ENCODE measurements at regions not wholly inside any gene's neighbourhood (a gene's known extent, or its start where the extent isn't known, plus 50 kb on each side); places are given as distances from the start of the nearest gene placed in this dataset.

DNA sequence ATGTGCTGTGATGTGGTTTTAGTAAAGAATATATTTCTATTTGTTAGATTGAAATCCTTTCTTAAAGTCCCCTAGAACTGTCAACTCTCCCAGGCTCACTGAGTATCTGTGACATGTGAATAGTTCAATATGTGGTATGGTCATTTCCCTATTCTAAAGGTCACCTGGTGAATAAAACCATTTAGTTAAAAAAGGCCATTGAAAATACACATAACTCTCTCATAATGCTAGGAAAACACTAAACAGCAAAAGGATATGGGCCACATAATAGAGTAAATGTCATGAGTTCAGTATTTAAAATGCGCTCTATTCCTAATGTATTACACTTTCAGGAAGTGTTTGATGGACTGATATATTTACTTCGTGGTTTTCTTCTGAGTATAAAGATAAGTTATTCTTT, 420.9 kb upstream of the JAG1 start:
- TF ChIP-seq POLR2AphosphoS5 (IDR thresholded peaks at IDR 0.05; ENCODE audit: low read depth) (no peak), ZNF331 (CRISPR knock-in tag; IDR thresholded peaks at IDR 0.05; ENCODE audit: low read depth) (no peak), ZNF114 (CRISPR knock-in tag; IDR thresholded peaks at IDR 0.05) (no peak), STAT1 (IDR thresholded peaks at IDR 0.05; ENCODE audit: unreplicated experiment) (no peak), EZH2phosphoT487 (IDR thresholded peaks at IDR 0.05; ENCODE audit: unreplicated experiment) (no peak), JUNB (IDR thresholded peaks at IDR 0.05; ENCODE audit: unreplicated experiment) (no peak), EZH2 (IDR thresholded peaks at IDR 0.05; ENCODE audit: low read depth, unreplicated experiment) (no peak), CREB1 (CRISPR knock-in tag; IDR thresholded peaks at IDR 0.05; ENCODE audit: low read depth) (no peak), NANOG (IDR thresholded peaks at IDR 0.05; ENCODE audit: borderline replicate concordance) (no peak)
- TF ChIP-seq, protein P1, sequence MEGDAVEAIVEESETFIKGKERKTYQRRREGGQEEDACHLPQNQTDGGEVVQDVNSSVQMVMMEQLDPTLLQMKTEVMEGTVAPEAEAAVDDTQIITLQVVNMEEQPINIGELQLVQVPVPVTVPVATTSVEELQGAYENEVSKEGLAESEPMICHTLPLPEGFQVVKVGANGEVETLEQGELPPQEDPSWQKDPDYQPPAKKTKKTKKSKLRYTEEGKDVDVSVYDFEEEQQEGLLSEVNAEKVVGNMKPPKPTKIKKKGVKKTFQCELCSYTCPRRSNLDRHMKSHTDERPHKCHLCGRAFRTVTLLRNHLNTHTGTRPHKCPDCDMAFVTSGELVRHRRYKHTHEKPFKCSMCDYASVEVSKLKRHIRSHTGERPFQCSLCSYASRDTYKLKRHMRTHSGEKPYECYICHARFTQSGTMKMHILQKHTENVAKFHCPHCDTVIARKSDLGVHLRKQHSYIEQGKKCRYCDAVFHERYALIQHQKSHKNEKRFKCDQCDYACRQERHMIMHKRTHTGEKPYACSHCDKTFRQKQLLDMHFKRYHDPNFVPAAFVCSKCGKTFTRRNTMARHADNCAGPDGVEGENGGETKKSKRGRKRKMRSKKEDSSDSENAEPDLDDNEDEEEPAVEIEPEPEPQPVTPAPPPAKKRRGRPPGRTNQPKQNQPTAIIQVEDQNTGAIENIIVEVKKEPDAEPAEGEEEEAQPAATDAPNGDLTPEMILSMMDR (conservative IDR thresholded peaks at IDR 0.05; ENCODE audit: low read depth in 2 of 2), result no peak
- TF ChIP-seq, protein P2, sequence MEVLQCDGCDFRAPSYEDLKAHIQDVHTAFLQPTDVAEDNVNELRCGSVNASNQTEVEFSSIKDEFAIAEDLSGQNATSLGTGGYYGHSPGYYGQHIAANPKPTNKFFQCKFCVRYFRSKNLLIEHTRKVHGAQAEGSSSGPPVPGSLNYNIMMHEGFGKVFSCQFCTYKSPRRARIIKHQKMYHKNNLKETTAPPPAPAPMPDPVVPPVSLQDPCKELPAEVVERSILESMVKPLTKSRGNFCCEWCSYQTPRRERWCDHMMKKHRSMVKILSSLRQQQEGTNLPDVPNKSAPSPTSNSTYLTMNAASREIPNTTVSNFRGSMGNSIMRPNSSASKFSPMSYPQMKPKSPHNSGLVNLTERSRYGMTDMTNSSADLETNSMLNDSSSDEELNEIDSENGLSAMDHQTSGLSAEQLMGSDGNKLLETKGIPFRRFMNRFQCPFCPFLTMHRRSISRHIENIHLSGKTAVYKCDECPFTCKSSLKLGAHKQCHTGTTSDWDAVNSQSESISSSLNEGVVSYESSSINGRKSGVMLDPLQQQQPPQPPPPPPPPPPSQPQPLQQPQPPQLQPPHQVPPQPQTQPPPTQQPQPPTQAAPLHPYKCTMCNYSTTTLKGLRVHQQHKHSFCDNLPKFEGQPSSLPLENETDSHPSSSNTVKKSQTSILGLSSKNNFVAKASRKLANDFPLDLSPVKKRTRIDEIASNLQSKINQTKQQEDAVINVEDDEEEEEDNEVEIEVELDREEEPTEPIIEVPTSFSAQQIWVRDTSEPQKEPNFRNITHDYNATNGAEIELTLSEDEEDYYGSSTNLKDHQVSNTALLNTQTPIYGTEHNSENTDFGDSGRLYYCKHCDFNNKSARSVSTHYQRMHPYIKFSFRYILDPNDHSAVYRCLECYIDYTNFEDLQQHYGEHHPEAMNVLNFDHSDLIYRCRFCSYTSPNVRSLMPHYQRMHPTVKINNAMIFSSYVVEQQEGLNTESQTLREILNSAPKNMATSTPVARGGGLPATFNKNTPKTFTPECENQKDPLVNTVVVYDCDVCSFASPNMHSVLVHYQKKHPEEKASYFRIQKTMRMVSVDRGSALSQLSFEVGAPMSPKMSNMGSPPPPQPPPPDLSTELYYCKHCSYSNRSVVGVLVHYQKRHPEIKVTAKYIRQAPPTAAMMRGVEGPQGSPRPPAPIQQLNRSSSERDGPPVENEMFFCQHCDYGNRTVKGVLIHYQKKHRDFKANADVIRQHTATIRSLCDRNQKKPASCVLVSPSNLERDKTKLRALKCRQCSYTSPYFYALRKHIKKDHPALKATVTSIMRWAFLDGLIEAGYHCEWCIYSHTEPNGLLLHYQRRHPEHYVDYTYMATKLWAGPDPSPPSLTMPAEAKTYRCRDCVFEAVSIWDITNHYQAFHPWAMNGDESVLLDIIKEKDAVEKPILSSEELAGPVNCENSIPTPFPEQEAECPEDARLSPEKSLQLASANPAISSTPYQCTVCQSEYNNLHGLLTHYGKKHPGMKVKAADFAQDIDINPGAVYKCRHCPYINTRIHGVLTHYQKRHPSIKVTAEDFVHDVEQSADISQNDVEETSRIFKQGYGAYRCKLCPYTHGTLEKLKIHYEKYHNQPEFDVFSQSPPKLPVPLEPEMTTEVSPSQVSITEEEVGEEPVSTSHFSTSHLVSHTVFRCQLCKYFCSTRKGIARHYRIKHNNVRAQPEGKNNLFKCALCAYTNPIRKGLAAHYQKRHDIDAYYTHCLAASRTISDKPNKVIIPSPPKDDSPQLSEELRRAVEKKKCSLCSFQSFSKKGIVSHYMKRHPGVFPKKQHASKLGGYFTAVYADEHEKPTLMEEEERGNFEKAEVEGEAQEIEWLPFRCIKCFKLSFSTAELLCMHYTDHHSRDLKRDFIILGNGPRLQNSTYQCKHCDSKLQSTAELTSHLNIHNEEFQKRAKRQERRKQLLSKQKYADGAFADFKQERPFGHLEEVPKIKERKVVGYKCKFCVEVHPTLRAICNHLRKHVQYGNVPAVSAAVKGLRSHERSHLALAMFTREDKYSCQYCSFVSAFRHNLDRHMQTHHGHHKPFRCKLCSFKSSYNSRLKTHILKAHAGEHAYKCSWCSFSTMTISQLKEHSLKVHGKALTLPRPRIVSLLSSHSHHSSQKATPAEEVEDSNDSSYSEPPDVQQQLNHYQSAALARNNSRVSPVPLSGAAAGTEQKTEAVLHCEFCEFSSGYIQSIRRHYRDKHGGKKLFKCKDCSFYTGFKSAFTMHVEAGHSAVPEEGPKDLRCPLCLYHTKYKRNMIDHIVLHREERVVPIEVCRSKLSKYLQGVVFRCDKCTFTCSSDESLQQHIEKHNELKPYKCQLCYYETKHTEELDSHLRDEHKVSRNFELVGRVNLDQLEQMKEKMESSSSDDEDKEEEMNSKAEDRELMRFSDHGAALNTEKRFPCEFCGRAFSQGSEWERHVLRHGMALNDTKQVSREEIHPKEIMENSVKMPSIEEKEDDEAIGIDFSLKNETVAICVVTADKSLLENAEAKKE (CRISPR knock-in tag; IDR thresholded peaks at IDR 0.05), result no peak
- TF ChIP-seq, protein P3, sequence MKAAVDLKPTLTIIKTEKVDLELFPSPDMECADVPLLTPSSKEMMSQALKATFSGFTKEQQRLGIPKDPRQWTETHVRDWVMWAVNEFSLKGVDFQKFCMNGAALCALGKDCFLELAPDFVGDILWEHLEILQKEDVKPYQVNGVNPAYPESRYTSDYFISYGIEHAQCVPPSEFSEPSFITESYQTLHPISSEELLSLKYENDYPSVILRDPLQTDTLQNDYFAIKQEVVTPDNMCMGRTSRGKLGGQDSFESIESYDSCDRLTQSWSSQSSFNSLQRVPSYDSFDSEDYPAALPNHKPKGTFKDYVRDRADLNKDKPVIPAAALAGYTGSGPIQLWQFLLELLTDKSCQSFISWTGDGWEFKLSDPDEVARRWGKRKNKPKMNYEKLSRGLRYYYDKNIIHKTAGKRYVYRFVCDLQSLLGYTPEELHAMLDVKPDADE (IDR thresholded peaks at IDR 0.05), result no peak
- TF ChIP-seq, protein P4, sequence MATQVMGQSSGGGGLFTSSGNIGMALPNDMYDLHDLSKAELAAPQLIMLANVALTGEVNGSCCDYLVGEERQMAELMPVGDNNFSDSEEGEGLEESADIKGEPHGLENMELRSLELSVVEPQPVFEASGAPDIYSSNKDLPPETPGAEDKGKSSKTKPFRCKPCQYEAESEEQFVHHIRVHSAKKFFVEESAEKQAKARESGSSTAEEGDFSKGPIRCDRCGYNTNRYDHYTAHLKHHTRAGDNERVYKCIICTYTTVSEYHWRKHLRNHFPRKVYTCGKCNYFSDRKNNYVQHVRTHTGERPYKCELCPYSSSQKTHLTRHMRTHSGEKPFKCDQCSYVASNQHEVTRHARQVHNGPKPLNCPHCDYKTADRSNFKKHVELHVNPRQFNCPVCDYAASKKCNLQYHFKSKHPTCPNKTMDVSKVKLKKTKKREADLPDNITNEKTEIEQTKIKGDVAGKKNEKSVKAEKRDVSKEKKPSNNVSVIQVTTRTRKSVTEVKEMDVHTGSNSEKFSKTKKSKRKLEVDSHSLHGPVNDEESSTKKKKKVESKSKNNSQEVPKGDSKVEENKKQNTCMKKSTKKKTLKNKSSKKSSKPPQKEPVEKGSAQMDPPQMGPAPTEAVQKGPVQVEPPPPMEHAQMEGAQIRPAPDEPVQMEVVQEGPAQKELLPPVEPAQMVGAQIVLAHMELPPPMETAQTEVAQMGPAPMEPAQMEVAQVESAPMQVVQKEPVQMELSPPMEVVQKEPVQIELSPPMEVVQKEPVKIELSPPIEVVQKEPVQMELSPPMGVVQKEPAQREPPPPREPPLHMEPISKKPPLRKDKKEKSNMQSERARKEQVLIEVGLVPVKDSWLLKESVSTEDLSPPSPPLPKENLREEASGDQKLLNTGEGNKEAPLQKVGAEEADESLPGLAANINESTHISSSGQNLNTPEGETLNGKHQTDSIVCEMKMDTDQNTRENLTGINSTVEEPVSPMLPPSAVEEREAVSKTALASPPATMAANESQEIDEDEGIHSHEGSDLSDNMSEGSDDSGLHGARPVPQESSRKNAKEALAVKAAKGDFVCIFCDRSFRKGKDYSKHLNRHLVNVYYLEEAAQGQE (IDR thresholded peaks at IDR 0.05; ENCODE audit: unreplicated experiment), result no peak
- H3K27me3 Mint-ChIP-seq (ENCODE audit: insufficient read depth, low read depth, poor library complexity), result no peaks in the 10 kb centered on the region
- H2AFZ ChIP-seq, result no peak overlapping the region
- ATAC-seq (no peak), DNase-seq (ENCODE audit: low spot score) (no peak)
- H3K4me3 Mint-ChIP-seq, result no peak overlapping the region
- H3K9me2 ChIP-seq (ENCODE audit: insufficient read depth), result no peaks in the 10 kb centered on the region
- H3K9me3 Mint-ChIP-seq, result no peaks in the 10 kb centered on the region
- no peaks in the 10 kb centered on the region for H4K20me1 ChIP-seq (replicated peaks; ENCODE audit: insufficient read depth)
- H3K4me3 ChIP-seq, result no peak overlapping the region
- no peaks in the 10 kb centered on the region for H3K27me3 ChIP-seq (ENCODE audit: insufficient read depth)
- H3K4me1 ChIP-seq (ENCODE audit: insufficient read depth), result no peaks in the 10 kb centered on the region
- no peaks in the 10 kb centered on the region for H3K79me2 ChIP-seq (replicated peaks; ENCODE audit: insufficient read depth)
- H3K4me1 Mint-ChIP-seq, result peaks cover 6% of the 10 kb centered on the region
- H3F3A ChIP-seq (replicated peaks; ENCODE audit: low read depth), result no peaks in the 10 kb centered on the region
- H3K4me2 ChIP-seq, result no peak overlapping the region
- no peak overlapping the region for H3K27ac Mint-ChIP-seq
- H3K27ac ChIP-seq (ENCODE audit: low read depth), result no peak overlapping the region
- no peaks in the 10 kb centered on the region for H3K36me3 ChIP-seq (ENCODE audit: insufficient read depth)
- no peaks in the 10 kb centered on the region for H3K36me3 Mint-ChIP-seq (ENCODE audit: low read depth)

Measured in GM23338 (cell line).